ENCODE measurements at regions not wholly inside any gene's neighbourhood (a gene's known extent, or its start where the extent isn't known, plus 50 kb on each side); places are given as distances from the start of the nearest gene placed in this dataset.

GRCh38 chr18:71666481-71666880, 877.7 kb downstream of the CBLN2 start:
- no peak overlapping the region for H3K4me2 ChIP-seq (ENCODE audit: low read length)
- H2AFZ ChIP-seq (ENCODE audit: low read depth, low read length, poor library complexity, severe bottlenecking), result no peak overlapping the region
- no peaks in the 10 kb centered on the region for H3K27me3 ChIP-seq (ENCODE audit: insufficient read depth, low read length)
- H4K20me1 ChIP-seq (ENCODE audit: insufficient read depth), result no peaks in the 10 kb centered on the region
- RAD21 ChIA-PET (ENCODE audit: low non-redundant PET in 1 of 2, low total read pairs in 2 of 2, uncharacterized antibody in 2 of 2, unreplicated experiment in 2 of 2), result no interaction called here
- H3K4me1 ChIP-seq (ENCODE audit: control insufficient read depth in 1 of 2, insufficient read depth in 2 of 2, low read length in 2 of 2), result no peaks in the 10 kb centered on the region
- no peak overlapping the region for H3K4me3 ChIP-seq (replicated peaks in 1 of 2; ENCODE audit: low read depth in 1 of 2, low read length in 2 of 2)
- no peak overlapping the region for H3K27ac ChIP-seq (ENCODE audit: low read depth, low read length)
- DNase-seq (ENCODE audit: low read depth, low spot score) (no peak), ATAC-seq (no peak)
- H3K9me2 ChIP-seq (ENCODE audit: insufficient read depth), result no peaks in the 10 kb centered on the region
- H3K79me2 ChIP-seq (ENCODE audit: insufficient read depth, low read length), result no peaks in the 10 kb centered on the region
- peaks cover 8 to 10% of the 10 kb centered on the region in 2 experiments; a peak in 1 of 4 replicates for H3K9me3 ChIP-seq (ENCODE audit: control insufficient read depth in 1 of 2, insufficient read depth in 1 of 2, low read depth in 1 of 2, low read length in 2 of 2)
- POLR2A ChIA-PET, result no interaction called here
- no peaks in the 10 kb centered on the region for H3K36me3 ChIP-seq (ENCODE audit: control insufficient read depth in 1 of 2, insufficient read depth in 2 of 2, low read length in 2 of 2)
- intact Hi-C loops (cut with micrococcal nuclease), result no loop called here
- no TSS peak for BruUV-seq (replicated peaks)
- CTCF ChIA-PET, result no interaction called here
- H3K9ac ChIP-seq (ENCODE audit: low read length), result no peak overlapping the region
- TF ChIP-seq ATF3 (IDR thresholded peaks at IDR 0.05) (no peak), EZH2 (IDR thresholded peaks at IDR 0.05) (no peak), EGR1 (IDR thresholded peaks at IDR 0.05; ENCODE audit: low read depth) (no peak), REST (IDR thresholded peaks at IDR 0.05; ENCODE audit: low read depth) (no peak), TCF7L2 (IDR thresholded peaks at IDR 0.05; ENCODE audit: borderline replicate concordance, extremely low read depth, insufficient read depth, insufficient read length) (no peak), FOSL1 (IDR thresholded peaks at IDR 0.05; ENCODE audit: low read depth) (no peak), SRF (IDR thresholded peaks at IDR 0.05; ENCODE audit: low read depth) (no peak), EZH2phosphoT487 (IDR thresholded peaks at IDR 0.05; ENCODE audit: borderline replicate concordance) (no peak)

Data from HCT116 (cell line).